CD4-positive, alpha-beta T cell treated with Interleukin-12 subunit alpha and Interleukin-12 subunit beta, for 1 hour (primary cell): ENCODE measurements at regions not wholly inside any gene's neighbourhood (a gene's known extent, or its start where the extent isn't known, plus 50 kb on each side); places are given as distances from the start of the nearest gene placed in this dataset.
A peak's percentile ranks its signal among the peaks of the same experiment; 100 is the strongest.

Source experiments
- DNase-seq: peaks from one replicate; pipeline ENCODE4 v3.0.0-alpha.2; 2020

- no peak for DNase-seq
Measured at GRCh38 chr1:5456090-5456811, 536.0 kb downstream of the NPHP4 start.

GRCh38 chr1:5455651-5456050 lies 536.6 kb downstream of the NPHP4 start:
- no peak for DNase-seq

GRCh38 chr1:5455056-5455455 lies 537.2 kb downstream of the NPHP4 start:
- DNase-seq, result no peak

- DNase-seq, result no peak
Measured at GRCh38 chr1:5453347-5453746, 538.9 kb downstream of the NPHP4 start.

- DNase-seq, result no peak
Measured at GRCh38 chr1:5451671-5452070, 540.6 kb downstream of the NPHP4 start.

- DNase-seq, result peak; percentile 43
Measured at GRCh38 chr1:5448486-5448885, 543.7 kb downstream of the NPHP4 start.

GRCh38 chr1:5447503-5447960 lies 544.7 kb downstream of the NPHP4 start:
- DNase-seq, result no peak

GRCh38 chr1:5444396-5444795 lies 547.8 kb downstream of the NPHP4 start:
- DNase-seq, result no peak

GRCh38 chr1:5436808-5437207 lies 555.4 kb downstream of the NPHP4 start:
- DNase-seq, result no peak

- DNase-seq, result no peak
Measured at GRCh38 chr1:5435414-5435813, 556.8 kb downstream of the NPHP4 start.

- no peak for DNase-seq
Measured at GRCh38 chr1:5432436-5432835, 559.8 kb downstream of the NPHP4 start.

- DNase-seq, result no peak
Measured at GRCh38 chr1:5430911-5431697, 561.1 kb downstream of the NPHP4 start.

GRCh38 chr1:5430136-5430535 lies 562.1 kb downstream of the NPHP4 start:
- DNase-seq, result no peak

GRCh38 chr1:5428351-5428750 lies 563.9 kb downstream of the NPHP4 start:
- no peak for DNase-seq

- no peak for DNase-seq
Measured at GRCh38 chr1:5427026-5427613, 565.1 kb downstream of the NPHP4 start.

- DNase-seq, result no peak
Measured at GRCh38 chr1:5424802-5425703, 567.2 kb downstream of the NPHP4 start.

- DNase-seq, result peak; percentile 37
Measured at GRCh38 chr1:5423109-5423508, 569.1 kb downstream of the NPHP4 start.

GRCh38 chr1:5419501-5419900 lies 572.7 kb downstream of the NPHP4 start:
- DNase-seq, result no peak

GRCh38 chr1:5416518-5416917 lies 575.7 kb downstream of the NPHP4 start:
- DNase-seq, result no peak

GRCh38 chr1:5415606-5416005 lies 576.6 kb downstream of the NPHP4 start:
- DNase-seq, result no peak

- no peak for DNase-seq
Measured at GRCh38 chr1:5410652-5411051, 581.6 kb downstream of the NPHP4 start.

- DNase-seq, result no peak
Measured at GRCh38 chr1:5408401-5408800, 583.8 kb downstream of the NPHP4 start.

GRCh38 chr1:5405263-5405662 lies 587.0 kb downstream of the NPHP4 start:
- DNase-seq, result no peak
